Central memory CD8-positive, alpha-beta T cell (primary cell): ENCODE measurements at regions not wholly inside any gene's neighbourhood (a gene's known extent, or its start where the extent isn't known, plus 50 kb on each side); places are given as distances from the start of the nearest gene placed in this dataset.
"Not testable (repeated sequence)": the region's sequence is repeated elsewhere in the genome, so short reads cannot be mapped to it uniquely, and the experiment has no call there.

Experiments
- ATAC-seq: fragments of 150-1000 bp; cut with Tn5 transposase; replicated peaks from 2 replicates; pipeline ENCODE4 v1.10.0; 2022; ENCODE audit warnings: mild to moderate bottlenecking, moderate FRiP score, moderate number of reproducible peaks; ENCODE audit not compliant: poor library complexity, severe bottlenecking; ENCODE audit errors: extremely low read depth
- DNase-seq, 2 donors: peaks; one replicate each; pipeline ENCODE4 v3.0.0; 2021; ENCODE audit warnings: low spot score in 2 of 2
- H3K27ac Mint-ChIP-seq: one replicate; pipeline ENCODE4 v1.8.0; 2022; ENCODE audit warnings: low read depth, mild to moderate bottlenecking, moderate library complexity, mixed read lengths
- H3K27me3 Mint-ChIP-seq: one replicate; pipeline ENCODE4 v1.8.0; 2022; ENCODE audit warnings: mixed read lengths
- H3K36me3 Mint-ChIP-seq: one replicate; pipeline ENCODE4 v1.8.0; 2022; ENCODE audit warnings: mild to moderate bottlenecking, moderate library complexity, mixed read lengths; ENCODE audit not compliant: insufficient read depth
- H3K4me1 Mint-ChIP-seq: one replicate; pipeline ENCODE4 v1.8.0; 2022; ENCODE audit warnings: mixed read lengths
- H3K4me3 Mint-ChIP-seq: one replicate; pipeline ENCODE4 v1.8.0; 2022; ENCODE audit warnings: mild to moderate bottlenecking, moderate library complexity, mixed read lengths
- H3K9me3 Mint-ChIP-seq: one replicate; pipeline ENCODE4 v1.8.0; 2022; ENCODE audit warnings: mixed read lengths

DNA sequence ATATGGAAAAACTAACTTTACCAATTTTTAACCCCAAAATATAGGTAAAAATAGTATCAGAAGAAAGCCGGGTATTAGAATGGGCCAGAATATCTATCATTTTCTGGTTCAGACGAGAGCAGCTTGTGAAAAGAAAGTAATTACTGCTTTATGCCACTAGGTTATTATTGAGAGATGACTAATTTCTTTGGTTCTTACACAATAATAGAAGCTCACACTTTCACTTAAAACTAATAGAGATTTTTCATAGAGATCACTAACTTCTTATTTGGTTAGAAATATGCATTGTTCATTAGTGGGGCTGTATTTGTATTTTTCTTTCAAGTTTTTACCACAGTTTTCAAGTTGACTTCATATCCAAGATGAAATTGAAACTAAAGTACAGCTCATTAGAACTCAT lies 1241.2 kb upstream of the FLRT2 start:
- DNase-seq (no peak), ATAC-seq (no peak)
- H3K27me3 Mint-ChIP-seq, result no peaks in the 10 kb centered on the region
- no peak overlapping the region for H3K4me3 Mint-ChIP-seq
- peaks cover 20% of the 10 kb centered on the region for H3K9me3 Mint-ChIP-seq
- H3K27ac Mint-ChIP-seq, result no peak overlapping the region
- no peaks in the 10 kb centered on the region for H3K36me3 Mint-ChIP-seq
- no peaks in the 10 kb centered on the region for H3K4me1 Mint-ChIP-seq

DNA sequence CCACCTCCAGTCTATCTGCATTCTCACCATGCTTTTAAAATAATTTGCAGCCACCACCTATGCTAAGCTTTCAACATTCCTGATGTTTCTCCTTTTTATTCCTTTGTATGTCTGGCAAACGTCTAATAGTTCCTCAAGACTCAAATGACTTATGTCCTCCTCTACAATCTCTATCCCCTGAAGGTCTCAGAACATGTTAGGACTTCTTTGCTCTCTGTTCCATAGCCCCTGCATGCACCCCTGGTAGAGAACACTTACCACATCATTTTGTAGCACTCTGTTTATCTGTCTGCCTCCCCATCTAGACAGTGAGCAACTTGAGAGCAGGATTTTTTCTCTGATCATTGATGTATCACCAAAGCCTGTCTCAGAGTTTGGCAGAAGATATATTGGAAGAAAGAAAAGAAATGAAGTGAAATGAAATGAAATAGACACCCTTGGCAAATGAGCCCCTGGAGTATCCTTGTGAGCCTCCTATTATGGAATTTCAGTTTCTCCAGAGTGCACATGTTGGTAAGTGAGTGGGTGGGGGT lies 1231.2 kb upstream of the FLRT2 start:
- Mint-ChIP-seq H3K4me1 (no peaks in the 10 kb centered on the region), H3K27ac (no peak overlapping the region), H3K27me3 (no peaks in the 10 kb centered on the region), H3K4me3 (no peak overlapping the region), H3K36me3 (no peaks in the 10 kb centered on the region), H3K9me3 (no peaks in the 10 kb centered on the region)
- ATAC-seq (no peak), DNase-seq (no peak)

DNA sequence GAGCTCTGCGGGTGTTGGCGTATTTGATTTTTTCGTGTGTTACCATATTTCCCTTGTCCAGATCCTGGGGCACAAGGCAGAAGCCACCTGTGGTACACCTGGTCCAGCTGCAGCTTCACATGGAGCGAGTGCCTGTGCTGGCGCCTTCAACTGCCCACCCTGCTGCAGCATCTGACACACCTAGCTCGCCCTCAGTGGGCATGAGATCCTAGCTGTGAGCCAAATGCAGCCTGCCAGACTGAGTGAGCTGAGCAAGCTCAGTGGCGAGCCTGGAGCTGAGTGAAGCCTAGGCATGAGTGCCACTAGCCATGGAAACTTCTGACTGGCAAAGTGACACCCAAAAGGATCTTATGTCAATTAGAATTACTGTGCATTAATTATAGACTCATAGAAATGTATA lies 1226.8 kb upstream of the FLRT2 start:
- Mint-ChIP-seq H3K36me3 (no peaks in the 10 kb centered on the region), H3K4me3 (no peak overlapping the region), H3K4me1 (no peaks in the 10 kb centered on the region), H3K27me3 (no peaks in the 10 kb centered on the region), H3K27ac (no peak overlapping the region), H3K9me3 (peaks cover 11% of the 10 kb centered on the region)
- no peak for ATAC-seq
- DNase-seq, result no peak

DNA sequence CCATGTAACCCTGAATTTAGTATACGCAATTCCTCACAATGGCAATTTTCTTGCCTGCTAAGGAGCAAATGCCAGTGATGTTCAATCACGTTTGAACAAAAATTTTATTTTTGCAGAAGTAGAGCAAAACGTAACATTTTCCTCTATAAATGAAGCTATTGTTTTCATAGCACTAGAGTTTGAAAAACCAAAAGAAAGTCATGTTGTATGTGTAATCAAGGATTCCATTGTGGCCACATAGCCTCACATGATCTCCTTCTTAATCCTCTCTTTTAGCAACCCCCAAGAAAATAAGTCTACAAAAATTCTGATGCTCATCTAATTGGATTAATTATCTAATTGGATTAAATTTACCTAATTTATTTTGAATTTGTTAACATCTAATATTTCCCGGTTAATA lies 1217.4 kb upstream of the FLRT2 start:
- H3K36me3 Mint-ChIP-seq, result no peaks in the 10 kb centered on the region
- no peaks in the 10 kb centered on the region for H3K27me3 Mint-ChIP-seq
- no peaks in the 10 kb centered on the region for H3K4me1 Mint-ChIP-seq
- H3K9me3 Mint-ChIP-seq, result peaks cover 39% of the 10 kb centered on the region
- ATAC-seq (no peak), DNase-seq (no peak)
- no peak overlapping the region for H3K4me3 Mint-ChIP-seq
- H3K27ac Mint-ChIP-seq, result no peak overlapping the region

DNA sequence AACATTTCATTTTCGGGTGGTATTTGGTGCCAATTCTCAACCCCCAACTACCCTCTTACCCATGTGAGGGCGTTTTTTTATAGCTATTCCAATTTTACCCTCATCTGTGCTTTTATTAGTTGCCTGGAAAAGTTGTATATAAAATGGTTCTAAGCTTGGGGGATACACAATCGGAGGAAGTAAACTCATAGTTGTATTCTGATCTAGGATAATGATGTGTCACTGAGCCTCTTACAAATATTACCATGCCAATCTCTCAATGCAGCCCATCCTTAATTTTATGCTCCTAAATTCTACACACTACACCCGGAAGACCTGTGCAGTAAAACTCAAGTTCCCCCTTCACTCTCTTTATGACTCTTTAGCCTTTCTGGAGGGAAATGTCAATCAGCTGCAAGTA lies 1206.5 kb upstream of the FLRT2 start:
- Mint-ChIP-seq H3K9me3 (peaks cover 24% of the 10 kb centered on the region), H3K36me3 (no peaks in the 10 kb centered on the region)
- no peak for ATAC-seq

DNA sequence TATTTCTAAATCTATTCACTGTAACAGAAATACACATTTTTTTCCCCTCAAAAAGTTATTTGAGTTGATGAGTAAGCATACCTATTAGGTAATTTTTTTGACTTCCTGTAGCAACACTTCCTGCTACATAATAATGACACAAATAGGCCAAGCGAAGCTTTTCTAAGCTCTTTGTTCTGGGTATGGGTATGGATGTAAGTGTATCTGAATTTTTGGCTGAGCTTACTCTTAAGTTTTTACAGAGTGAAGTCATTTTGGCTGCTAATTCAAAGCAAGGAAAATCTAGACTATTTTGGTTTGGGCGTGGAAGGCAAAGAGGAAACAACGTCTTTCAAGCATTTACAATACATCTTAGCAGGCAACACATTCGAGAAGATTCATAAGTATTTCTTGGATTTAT lies 1206.0 kb upstream of the FLRT2 start:
- DNase-seq (no peak), ATAC-seq (no peak)
- Mint-ChIP-seq H3K36me3 (no peaks in the 10 kb centered on the region), H3K4me1 (no peaks in the 10 kb centered on the region), H3K27ac (no peak overlapping the region), H3K27me3 (no peaks in the 10 kb centered on the region), H3K9me3 (peaks cover 24% of the 10 kb centered on the region), H3K4me3 (no peak overlapping the region)

More for the DNA sequence above, 1206.5 kb upstream of the FLRT2 start:
- Mint-ChIP-seq H3K4me1 (no peaks in the 10 kb centered on the region), H3K27ac (no peak overlapping the region), H3K4me3 (no peak overlapping the region), H3K27me3 (no peaks in the 10 kb centered on the region)
- no peak for DNase-seq

DNA sequence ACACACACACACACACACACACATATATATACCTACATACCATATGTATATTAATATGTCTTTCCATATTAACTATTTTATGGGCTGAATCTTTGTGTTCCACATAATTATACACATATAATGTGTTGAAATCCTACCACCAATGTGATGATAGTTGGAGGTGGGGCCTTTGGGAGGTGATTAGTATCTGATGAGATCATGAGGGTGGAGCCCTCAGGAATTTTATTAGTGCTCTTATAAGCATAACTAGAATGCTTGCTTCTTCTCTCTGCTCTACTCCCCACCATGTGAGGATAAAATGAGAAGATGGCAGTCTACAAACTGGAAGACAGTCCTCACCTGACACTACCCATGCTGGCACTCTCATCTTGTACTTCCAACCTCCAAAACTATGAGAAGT lies 1193.5 kb upstream of the FLRT2 start:
- DNase-seq (no peak), ATAC-seq (no peak)
- Mint-ChIP-seq H3K27me3 (no peaks in the 10 kb centered on the region), H3K27ac (no peak overlapping the region), H3K36me3 (no peaks in the 10 kb centered on the region), H3K4me3 (no peak overlapping the region), H3K9me3 (peaks cover 18% of the 10 kb centered on the region), H3K4me1 (no peaks in the 10 kb centered on the region)

DNA sequence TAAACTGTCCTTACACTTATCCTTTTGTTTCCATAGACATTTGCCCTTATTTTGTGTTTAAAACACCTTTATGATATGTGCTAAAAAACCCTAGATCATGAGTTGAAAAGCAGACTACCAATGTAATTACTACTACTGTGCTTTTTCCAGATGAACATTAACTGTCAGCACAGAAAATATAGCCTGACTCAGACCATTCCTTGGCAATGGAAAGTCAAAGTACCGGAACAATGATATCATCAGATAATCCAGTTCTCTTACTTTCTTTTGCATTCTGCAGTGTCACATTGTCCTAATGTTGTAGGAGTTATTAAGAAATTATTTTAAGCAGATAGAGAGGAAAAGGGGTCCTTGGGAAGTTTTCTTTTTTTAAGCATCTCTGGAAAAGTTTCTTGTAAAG lies 1189.0 kb upstream of the FLRT2 start:
- Mint-ChIP-seq H3K9me3 (peaks cover 11% of the 10 kb centered on the region), H3K4me1 (no peaks in the 10 kb centered on the region), H3K36me3 (no peaks in the 10 kb centered on the region), H3K4me3 (no peak overlapping the region), H3K27ac (no peak overlapping the region), H3K27me3 (no peaks in the 10 kb centered on the region)
- DNase-seq (no peak), ATAC-seq (no peak)

DNA sequence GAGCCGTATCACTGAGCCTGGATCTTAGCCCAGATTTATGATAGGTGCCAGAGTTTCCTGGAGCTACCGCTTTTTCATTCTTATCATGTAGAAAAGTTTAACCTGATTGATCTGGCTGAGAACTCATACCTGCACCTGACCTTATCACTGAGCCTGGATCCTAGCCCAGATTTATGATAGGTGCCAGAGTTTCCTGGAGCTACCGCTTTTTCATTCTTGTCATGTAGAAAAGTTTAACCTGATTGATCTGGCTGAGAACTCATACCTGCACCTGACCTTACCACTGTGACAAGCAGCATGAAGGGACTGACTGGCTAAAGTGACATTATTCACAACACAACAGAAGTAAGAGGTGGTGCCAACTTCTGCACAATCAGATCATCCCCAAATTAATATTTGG lies 1188.1 kb upstream of the FLRT2 start:
- H3K4me3 Mint-ChIP-seq, H3K4me1 Mint-ChIP-seq, H3K27ac Mint-ChIP-seq, H3K27me3 Mint-ChIP-seq, ATAC-seq, DNase-seq, H3K36me3 Mint-ChIP-seq: not testable (repeated sequence)
- peaks cover 11% of the 10 kb centered on the region for H3K9me3 Mint-ChIP-seq

DNA sequence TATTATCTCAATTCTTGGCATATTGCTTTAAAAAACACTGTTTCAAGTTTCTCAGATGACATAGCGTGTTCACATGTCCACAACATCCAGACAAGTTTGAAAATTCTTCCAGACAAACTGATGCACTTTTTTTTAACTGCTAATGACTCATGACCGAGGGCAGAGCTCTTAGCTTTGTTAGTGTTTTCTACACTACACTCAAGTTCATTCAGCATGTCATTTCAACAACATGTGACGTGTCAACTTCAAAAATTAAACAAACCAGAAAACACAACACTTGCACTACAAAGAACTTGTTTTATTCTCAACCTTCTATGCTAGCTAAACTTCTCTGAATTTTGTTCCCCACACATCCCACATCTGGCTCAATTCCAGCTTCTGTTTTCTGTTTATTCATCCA lies 1186.3 kb upstream of the FLRT2 start:
- no peak for DNase-seq
- Mint-ChIP-seq H3K4me1 (no peaks in the 10 kb centered on the region), H3K4me3 (no peak overlapping the region), H3K36me3 (no peaks in the 10 kb centered on the region), H3K9me3 (peaks cover 14% of the 10 kb centered on the region), H3K27ac (no peak overlapping the region), H3K27me3 (no peaks in the 10 kb centered on the region)
- no peak for ATAC-seq

DNA sequence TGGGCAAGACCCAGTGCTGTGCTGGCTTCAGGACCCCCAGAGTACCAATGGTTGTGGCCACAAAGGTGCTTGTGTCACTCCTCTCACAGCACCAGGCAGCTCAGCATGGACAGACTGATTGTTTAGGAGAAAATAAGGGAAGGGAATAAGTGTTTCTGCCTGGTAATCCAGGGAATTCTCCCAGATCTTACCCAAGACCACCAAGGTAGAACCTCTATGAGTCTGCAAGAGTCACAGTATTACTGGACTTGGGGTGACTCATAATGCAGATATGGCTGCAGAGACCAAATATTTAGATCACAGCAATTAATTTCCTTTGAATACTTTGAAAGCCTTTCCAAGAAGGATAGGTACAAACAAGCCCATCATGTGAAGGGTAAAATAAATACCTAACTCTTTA lies 1178.3 kb upstream of the FLRT2 start:
- Mint-ChIP-seq H3K27ac (no peak overlapping the region), H3K27me3 (no peaks in the 10 kb centered on the region), H3K4me1 (no peaks in the 10 kb centered on the region), H3K9me3 (peaks cover 53% of the 10 kb centered on the region), H3K36me3 (no peaks in the 10 kb centered on the region), H3K4me3 (no peak overlapping the region)
- DNase-seq, result no peak
- ATAC-seq, result no peak

DNA sequence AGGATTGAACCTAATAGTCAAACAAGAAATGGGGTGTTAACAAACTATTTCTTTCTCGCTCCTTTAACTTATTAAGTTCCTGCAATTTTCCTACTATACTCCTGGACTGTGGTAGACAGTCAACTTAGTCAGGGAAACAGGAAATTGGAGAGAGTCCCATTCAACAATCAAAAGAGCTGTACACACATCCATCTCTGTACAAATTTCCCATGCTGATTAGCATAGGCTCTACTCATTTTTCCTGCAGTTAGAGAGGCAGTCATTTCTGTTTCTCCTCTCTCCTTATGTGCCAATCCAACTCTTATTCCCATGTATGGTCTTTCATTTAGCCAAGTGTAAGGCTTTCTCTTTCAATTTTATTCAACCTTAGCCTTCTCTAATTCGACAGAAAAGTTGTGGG lies 1168.5 kb upstream of the FLRT2 start:
- H3K4me3 Mint-ChIP-seq, result no peak overlapping the region
- no peaks in the 10 kb centered on the region for H3K27me3 Mint-ChIP-seq
- ATAC-seq (no peak), DNase-seq (no peak)
- H3K4me1 Mint-ChIP-seq, result no peaks in the 10 kb centered on the region
- H3K9me3 Mint-ChIP-seq, result peaks cover 20% of the 10 kb centered on the region
- no peaks in the 10 kb centered on the region for H3K36me3 Mint-ChIP-seq
- H3K27ac Mint-ChIP-seq, result no peak overlapping the region

DNA sequence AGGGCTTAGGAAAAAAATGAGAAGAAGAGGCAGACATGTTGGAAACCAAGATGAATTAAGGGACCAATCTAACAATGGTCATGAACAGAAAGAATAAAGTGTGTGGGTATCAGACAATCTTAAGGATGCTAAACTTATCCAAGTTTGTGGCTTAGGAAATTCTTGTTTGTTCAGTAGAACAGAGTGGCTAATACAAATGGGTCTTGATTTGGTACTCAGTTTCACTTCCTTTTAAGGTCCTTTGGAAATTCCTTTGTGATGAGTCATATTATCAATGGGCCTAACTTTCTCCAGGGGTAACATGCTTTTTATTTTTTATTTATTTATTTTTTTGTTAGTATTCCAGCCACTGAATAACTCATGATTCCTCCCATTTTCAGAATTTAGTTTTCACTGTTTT lies 1154.7 kb upstream of the FLRT2 start:
- ATAC-seq (no peak), DNase-seq (no peak)
- Mint-ChIP-seq H3K9me3 (peaks cover 11% of the 10 kb centered on the region), H3K36me3 (no peaks in the 10 kb centered on the region), H3K4me1 (no peaks in the 10 kb centered on the region), H3K4me3 (no peak overlapping the region), H3K27me3 (no peaks in the 10 kb centered on the region), H3K27ac (no peak overlapping the region)

DNA sequence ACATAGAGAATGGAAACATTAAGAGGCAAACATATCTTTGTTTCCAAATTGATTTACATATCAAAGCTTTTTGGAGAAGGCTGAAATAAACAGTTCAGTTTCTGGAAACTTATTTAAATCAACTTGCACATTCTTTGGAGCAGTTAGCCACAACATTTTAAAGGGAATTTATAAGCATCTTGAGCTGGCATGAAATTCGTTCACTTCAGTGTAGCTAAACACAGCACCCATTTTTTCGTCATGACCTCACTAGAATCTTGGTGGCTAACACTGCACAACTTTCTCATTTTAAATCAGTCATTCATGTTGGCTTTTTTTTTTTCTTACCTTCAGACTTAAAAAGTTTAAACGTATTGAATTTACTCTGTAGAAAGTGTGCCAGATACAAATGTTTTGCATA lies 1139.9 kb upstream of the FLRT2 start:
- DNase-seq (no peak), ATAC-seq (no peak)
- Mint-ChIP-seq H3K9me3 (peaks cover 23% of the 10 kb centered on the region), H3K36me3 (no peaks in the 10 kb centered on the region), H3K27ac (no peak overlapping the region), H3K4me3 (no peak overlapping the region), H3K4me1 (no peaks in the 10 kb centered on the region), H3K27me3 (no peaks in the 10 kb centered on the region)
